Psoas muscle (tissue), 7 donors: ENCODE measurements at regions not wholly inside any gene's neighbourhood (a gene's known extent, or its start where the extent isn't known, plus 50 kb on each side); places are given as distances from the start of the nearest gene placed in this dataset.
A peak's percentile ranks its signal among the peaks of the same experiment; 100 is the strongest.

ENCODE experiments used
- ATAC-seq, 4 donors: fragments of 200-7000 bp; cut with Tn5 transposase; one replicate each; pipeline ENCODE4 v1.9.1; 2020; ENCODE audit warnings: moderate library complexity in 3 of 4, mild to moderate bottlenecking in 2 of 4
- DNase-seq, 2 donors: peaks; one replicate each; pipeline ENCODE4 v3.0.0-alpha.2; 2020
- H3K27ac ChIP-seq: fragments of 200-600 bp; one replicate; pipeline ENCODE4 v1.8.0; 2022
- H3K27me3 ChIP-seq, 3 donors: fragments of 200-600 bp in 1 of 3; one replicate each; pipeline versions ENCODE4 v1.6.1 to v1.8.0; 2013 to 2022; ENCODE audit warnings: low read length in 2 of 3, mild to moderate bottlenecking in 2 of 3, moderate library complexity in 1 of 3; ENCODE audit not compliant: insufficient read depth in 3 of 3
- H3K36me3 ChIP-seq, 2 donors: fragments of 200-600 bp in 1 of 2; one replicate each; pipeline versions ENCODE4 v1.6.1 to v1.8.0; 2013 to 2022; ENCODE audit warnings: low read depth in 1 of 2, mild to moderate bottlenecking in 1 of 2, moderate library complexity in 1 of 2; ENCODE audit not compliant: insufficient read depth in 1 of 2
- H3K4me1 ChIP-seq: fragments of 200-600 bp; one replicate; pipeline ENCODE4 v1.8.0; 2022
- H3K4me3 ChIP-seq: fragments of 200-600 bp; one replicate; pipeline ENCODE4 v1.8.0; 2022; ENCODE audit warnings: mild to moderate bottlenecking
- H3K9me3 ChIP-seq: fragments of 200-600 bp; one replicate; pipeline ENCODE4 v1.8.0; 2022
- CTCF ChIP-seq: fragments of 200-600 bp; IDR thresholded peaks from one replicate; pipeline ENCODE4 v1.8.0; 2022; ENCODE audit warnings: antibody characterized with exemption
- WGBS, 3 donors: extraction: QIAGEN DNeasy Blood & Tissue Kit; methylation state at CpG; one replicate each; pipeline versions ENCODE4 v1.1.6 to v1.1.7; 2013; 5-methylcytosine and 5-hydroxymethylcytosine counted together
- intact Hi-C, 2 donors: fragments of 100-400 bp; cut with DNase I; formaldehyde crosslinking; loops; one replicate each; pipeline versions ENCODE4 v1.11.0 to v1.14.2; 2022
- donor health status: healthy with polysubstance abuse.
- donor health status: DM: no; HTN: no; CAD: no; lungs with moderate emphysema.
- donor health status: Bipolar disorder and iron deficiency.
- donor health status: healthy.
- donor health status: DM: yes; HTN: yes; CAD: no.
- donor health status: DM: no; HTN: no; CAD: no.
- donor health status: DM: yes; HTN: yes; CAD: no.

- no peaks in the 10 kb centered on the region for H3K9me3 ChIP-seq
- no peaks in the 10 kb centered on the region for H3K36me3 ChIP-seq
- no peak for DNase-seq
- H3K4me3 ChIP-seq = no peak overlapping the region
- H3K27me3 ChIP-seq = no peaks in the 10 kb centered on the region
- H3K27ac ChIP-seq = no peak overlapping the region
- intact Hi-C loops = no loop called here
- ATAC-seq = no peak
- 69 to 76% (median 71%) methylated on average over 5 of the region's 5 CpGs for WGBS, 3 donors
- no peak for TF ChIP-seq CTCF
- no peaks in the 10 kb centered on the region for H3K4me1 ChIP-seq
Observed at GRCh38 chr2:45192481-45192880, 183.2 kb upstream of the SIX2 start.

- DNase-seq (peak; percentile 61 to 79), ATAC-seq (peak in 3 of 4 donors; percentile 48 to 69 (median 53))
- WGBS, 3 donors = 34 to 47% (median 44%) methylated on average over 8 of the region's 8 CpGs
- H3K9me3 ChIP-seq = no peaks in the 10 kb centered on the region
- intact Hi-C loops = no loop called here
- TF ChIP-seq CTCF = no peak
- no peaks in the 10 kb centered on the region for H3K27me3 ChIP-seq
- no peaks in the 10 kb centered on the region for H3K36me3 ChIP-seq
- no peak overlapping the region for H3K27ac ChIP-seq
- H3K4me3 ChIP-seq = no peak overlapping the region
- H3K4me1 ChIP-seq = no peaks in the 10 kb centered on the region
Observed at GRCh38 chr2:45191976-45192375, 182.7 kb upstream of the SIX2 start.

DNA sequence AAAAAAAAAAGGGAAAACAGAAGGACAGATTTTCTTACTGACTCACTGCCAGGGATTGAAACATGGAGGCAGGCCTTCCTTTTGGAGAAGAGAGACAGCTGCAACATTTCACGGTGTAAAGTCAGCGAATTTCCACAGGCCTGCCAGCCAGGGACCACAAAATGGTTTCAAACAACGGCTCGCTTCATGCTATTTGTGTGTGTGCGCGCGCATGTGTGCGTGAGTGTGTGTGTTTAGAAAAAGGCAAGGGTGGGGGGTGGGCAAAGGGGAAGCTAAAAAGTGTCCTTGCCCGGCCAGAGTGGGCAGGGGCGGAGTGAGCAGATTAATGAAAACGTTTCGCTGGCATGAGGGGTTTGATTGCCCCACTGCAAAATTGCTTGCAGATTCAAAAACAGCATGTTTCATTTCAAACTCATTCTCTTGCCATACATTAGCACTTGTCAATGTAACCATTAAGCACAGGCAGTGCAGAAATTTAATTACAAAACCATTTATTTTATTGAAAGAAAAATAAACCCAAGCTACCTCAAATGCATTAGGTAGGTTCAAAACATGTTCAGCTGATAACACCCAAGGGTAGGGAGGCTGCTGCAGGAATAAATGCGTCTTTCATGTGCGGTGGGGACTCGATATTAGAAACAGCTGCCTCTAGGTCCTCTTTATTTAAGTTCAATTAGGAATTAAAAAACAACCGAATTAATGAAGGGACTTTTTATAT lies 182.1 kb upstream of the SIX2 start:
- Histone ChIP-seq H3K4me3 (no peak overlapping the region), H3K9me3 (no peaks in the 10 kb centered on the region), H3K27ac (no peak overlapping the region), H3K36me3 (no peaks in the 10 kb centered on the region), H3K4me1 (no peaks in the 10 kb centered on the region), H3K27me3 (no peaks in the 10 kb centered on the region)
- ATAC-seq (peak in 3 of 4 donors; percentile 18 to 44 (median 31)), DNase-seq (no peak)
- intact Hi-C loops = no loop called here
- no peak for TF ChIP-seq CTCF
- WGBS, 3 donors = 56 to 79% (median 59%) methylated on average over 16 of the region's 16 CpGs

DNA sequence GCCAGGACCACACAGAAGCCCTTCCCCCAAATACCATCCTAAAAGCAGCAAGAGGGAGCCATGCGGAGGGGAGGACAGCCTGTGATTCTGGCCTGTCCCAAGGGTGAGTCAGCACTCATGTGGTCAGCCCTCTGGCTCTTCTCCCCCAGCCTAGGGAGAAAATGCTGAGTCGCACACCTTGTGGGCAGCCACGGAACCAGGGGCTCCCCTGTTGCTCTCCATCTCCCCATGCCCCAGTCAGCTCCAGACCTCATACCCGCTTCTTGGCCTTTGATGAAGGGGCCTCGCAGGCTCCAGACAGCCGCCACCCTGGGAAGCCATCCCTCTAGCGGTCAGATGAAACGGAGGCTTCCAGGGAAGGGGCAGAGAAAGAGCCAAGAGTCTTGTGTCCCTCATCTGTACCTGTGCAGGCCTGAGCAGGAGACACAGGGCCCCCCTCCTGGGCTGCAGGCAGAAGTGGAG lies 181.3 kb upstream of the SIX2 start:
- 67 to 90% (median 73%) methylated on average over 8 of the region's 8 CpGs for WGBS, 3 donors
- no peaks in the 10 kb centered on the region for H3K27me3 ChIP-seq
- intact Hi-C loops = no loop called here
- no peak for TF ChIP-seq CTCF
- no peaks in the 10 kb centered on the region for H3K9me3 ChIP-seq
- H3K27ac ChIP-seq = no peak overlapping the region
- peak in 1 of 2 donors; percentile 45 for DNase-seq
- ATAC-seq = peak; percentile 65 to 91 (median 80)
- no peaks in the 10 kb centered on the region for H3K36me3 ChIP-seq
- no peaks in the 10 kb centered on the region for H3K4me1 ChIP-seq
- no peak overlapping the region for H3K4me3 ChIP-seq

GRCh38 chr2:45184606-45185005 lies 175.4 kb upstream of the SIX2 start:
- 87 to 92% (median 91%) methylated on average over 5 of the region's 5 CpGs for WGBS, 3 donors
- no peak overlapping the region for H3K4me3 ChIP-seq
- H3K36me3 ChIP-seq = no peaks in the 10 kb centered on the region
- no peak for TF ChIP-seq CTCF
- DNase-seq (no peak), ATAC-seq (peak in 1 of 4 donors; percentile 14)
- no peak overlapping the region for H3K27ac ChIP-seq
- no peaks in the 10 kb centered on the region for H3K4me1 ChIP-seq
- H3K9me3 ChIP-seq = no peaks in the 10 kb centered on the region
- no peaks in the 10 kb centered on the region for H3K27me3 ChIP-seq
- intact Hi-C loops = no loop called here
